Upper lobe of left lung (tissue), 4 donors: ENCODE measurements at regions not wholly inside any gene's neighbourhood (a gene's known extent, or its start where the extent isn't known, plus 50 kb on each side); places are given as distances from the start of the nearest gene placed in this dataset.

Experiments
- EP300 ChIP-seq, 4 donors: sonication (generic); formaldehyde crosslinking; IDR thresholded peaks; one replicate each; pipeline ENCODE4 v1.5.1; 2017; ENCODE audit warnings: antibody characterized with exemption in 4 of 4, control low read depth in 2 of 4
- TF ChIP-seq, protein P1 (sequence below), 6 experiments: fragments of 450-650 bp in 4 of 6; fragments of 200-600 bp in 2 of 6; sonication (generic) in 2 of 6; IDR thresholded peaks; one replicate each; pipeline ENCODE4 v1.5.1; 2016 to 2019; ENCODE audit warnings: antibody characterized with exemption in 6 of 6

DNA sequence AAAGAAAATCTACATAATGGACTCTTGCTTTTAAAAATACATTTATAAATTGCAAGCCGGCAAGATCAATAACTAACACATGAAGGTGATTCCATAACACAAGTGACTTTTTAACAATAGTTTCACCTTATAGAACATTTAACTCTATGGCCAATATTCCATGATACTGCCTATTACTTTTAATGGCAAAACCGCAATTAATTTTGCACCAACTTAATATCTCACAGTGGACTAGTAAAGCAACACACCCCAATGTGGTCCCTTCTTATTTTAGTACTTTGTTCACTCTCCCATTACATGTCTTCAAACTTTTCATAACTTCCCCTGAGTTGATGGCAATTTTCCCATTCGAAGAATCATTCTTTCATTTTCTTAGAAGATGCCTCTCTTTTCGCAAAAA lies 351.6 kb upstream of the F9 start:
- TF ChIP-seq EP300 (IDR thresholded peaks at IDR 0.05) = no peak
- TF ChIP-seq, protein P1, sequence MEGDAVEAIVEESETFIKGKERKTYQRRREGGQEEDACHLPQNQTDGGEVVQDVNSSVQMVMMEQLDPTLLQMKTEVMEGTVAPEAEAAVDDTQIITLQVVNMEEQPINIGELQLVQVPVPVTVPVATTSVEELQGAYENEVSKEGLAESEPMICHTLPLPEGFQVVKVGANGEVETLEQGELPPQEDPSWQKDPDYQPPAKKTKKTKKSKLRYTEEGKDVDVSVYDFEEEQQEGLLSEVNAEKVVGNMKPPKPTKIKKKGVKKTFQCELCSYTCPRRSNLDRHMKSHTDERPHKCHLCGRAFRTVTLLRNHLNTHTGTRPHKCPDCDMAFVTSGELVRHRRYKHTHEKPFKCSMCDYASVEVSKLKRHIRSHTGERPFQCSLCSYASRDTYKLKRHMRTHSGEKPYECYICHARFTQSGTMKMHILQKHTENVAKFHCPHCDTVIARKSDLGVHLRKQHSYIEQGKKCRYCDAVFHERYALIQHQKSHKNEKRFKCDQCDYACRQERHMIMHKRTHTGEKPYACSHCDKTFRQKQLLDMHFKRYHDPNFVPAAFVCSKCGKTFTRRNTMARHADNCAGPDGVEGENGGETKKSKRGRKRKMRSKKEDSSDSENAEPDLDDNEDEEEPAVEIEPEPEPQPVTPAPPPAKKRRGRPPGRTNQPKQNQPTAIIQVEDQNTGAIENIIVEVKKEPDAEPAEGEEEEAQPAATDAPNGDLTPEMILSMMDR (IDR thresholded peaks at IDR 0.05) = no peak
